ENCODE measurements at regions not wholly inside any gene's neighbourhood (a gene's known extent, or its start where the extent isn't known, plus 50 kb on each side); places are given as distances from the start of the nearest gene placed in this dataset.
"Not testable (repeated sequence)": the region's sequence is repeated elsewhere in the genome, so short reads cannot be mapped to it uniquely, and the experiment has no call there.

DNA sequence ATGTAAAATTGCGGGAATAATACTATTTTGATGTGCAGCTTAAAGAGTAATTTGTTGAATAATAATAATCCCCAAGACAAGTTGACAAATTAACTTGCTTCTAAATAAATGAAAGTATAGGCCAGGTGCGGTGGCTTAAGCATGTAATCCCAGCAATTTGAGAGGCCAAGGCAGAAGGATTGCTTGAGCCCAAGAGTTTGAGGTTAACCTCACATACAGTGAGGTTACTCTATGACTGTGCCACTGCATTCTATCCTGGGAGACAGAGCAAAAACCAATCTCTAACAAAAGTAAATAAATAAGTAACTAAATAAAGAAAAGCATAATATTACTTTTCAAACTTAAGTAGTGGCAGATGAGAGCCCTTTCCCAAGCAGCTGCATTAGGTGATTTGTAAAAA lies 2341.0 kb downstream of the EPHA3 start:
- H3K4ac ChIP-seq (replicated peaks; ENCODE audit: insufficient read length, low read depth, low read length); H3K4me2 ChIP-seq (ENCODE audit: insufficient read depth in 1 of 2, low read depth in 2 of 2, low read length in 2 of 2); H2BK20ac ChIP-seq (ENCODE audit: low read length); H2AK5ac ChIP-seq (ENCODE audit: low read depth, low read length); H3K23me2 ChIP-seq (ENCODE audit: low read depth, low read length); H4K8ac ChIP-seq (ENCODE audit: extremely low read depth, insufficient read depth, low read length); POLR2A ChIA-PET (ENCODE audit: partially characterized antibody); H3K9me3 ChIP-seq (ENCODE audit: insufficient read depth in 2 of 2, low read depth in 1 of 2, low read length in 1 of 2); H3K56ac ChIP-seq (replicated peaks; ENCODE audit: insufficient read length, low read depth, low read length); FAIRE-seq; H2BK12ac ChIP-seq (ENCODE audit: low read depth, low read length); H4K20me1 ChIP-seq (replicated peaks in 1 of 2; ENCODE audit: control insufficient read depth in 1 of 2, insufficient read depth in 2 of 2, low read length in 2 of 2); H3K36me3 ChIP-seq (ENCODE audit: control insufficient read depth in 2 of 4, insufficient read depth in 4 of 4, low read length in 3 of 4); DNase-seq (ENCODE audit: low read depth in 1 of 2, low spot score in 2 of 2); H3K23ac ChIP-seq (ENCODE audit: insufficient read length); H3K18ac ChIP-seq (ENCODE audit: extremely low read depth, low read length); H2BK120ac ChIP-seq (replicated peaks; ENCODE audit: low read depth, low read length); H2AFZ ChIP-seq (ENCODE audit: low read length); H2BK15ac ChIP-seq (ENCODE audit: low read length); H3K14ac ChIP-seq (ENCODE audit: insufficient read length); H3K79me1 ChIP-seq (ENCODE audit: low read depth, low read length); H4K91ac ChIP-seq (replicated peaks; ENCODE audit: insufficient read length, low read length); CTCF ChIA-PET (ENCODE audit: partially characterized antibody); H3K79me2 ChIP-seq (ENCODE audit: control insufficient read depth in 1 of 2, insufficient read depth in 2 of 2, low read length in 2 of 2); H3K4me3 ChIP-seq (ENCODE audit: extremely low read depth in 1 of 4, insufficient read depth in 2 of 4, low read depth in 3 of 4, low read length in 4 of 4); H3K27me3 ChIP-seq (replicated peaks in 1 of 4; ENCODE audit: control insufficient read depth in 3 of 4, extremely low read depth in 1 of 4, insufficient read depth in 3 of 4, low read length in 3 of 4); H3K4me1 ChIP-seq (replicated peaks in 1 of 4; ENCODE audit: control insufficient read depth in 3 of 4, insufficient read depth in 4 of 4, low read length in 3 of 4); H3K27ac ChIP-seq (ENCODE audit: low read depth, low read length); H2BK5ac ChIP-seq (ENCODE audit: low read depth, low read length); H4K5ac ChIP-seq (ENCODE audit: insufficient read length, low read depth, low read length); H3K9ac ChIP-seq (replicated peaks in 1 of 4; ENCODE audit: extremely low read depth in 1 of 4, low read depth in 3 of 4, low read length in 3 of 4): not testable (repeated sequence)
- 66% methylated on average over 2 of the region's 2 CpGs; no CpG with 5 or more reads in 1 of the 2 experiments for WGBS, 2 experiments (ENCODE audit: extremely low coverage in 1 of 2, insufficient coverage in 1 of 2, insufficient read length in 1 of 2, insufficient replicate concordance in 2 of 2, low coverage in 1 of 2, low lambda C conversion rate in 2 of 2, missing lambda C conversion rate in 1 of 2)

DNA sequence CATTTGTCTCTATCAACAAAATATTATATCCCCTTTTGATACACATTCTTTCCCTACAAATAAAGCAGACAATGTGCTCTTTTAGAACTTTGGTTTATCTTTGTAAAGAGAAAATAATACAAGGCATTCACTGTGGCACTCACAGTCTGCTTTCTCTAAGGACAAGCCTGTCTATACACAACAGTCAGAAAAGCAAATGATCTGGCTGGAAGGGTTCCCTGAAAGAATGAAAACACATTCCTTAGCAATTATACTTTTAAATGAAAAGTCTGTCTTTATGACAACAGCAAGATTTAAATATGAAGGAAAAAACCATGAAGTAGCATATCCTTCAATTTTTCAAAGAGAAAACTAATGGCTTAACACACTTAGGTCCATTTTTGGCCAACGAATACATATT lies 2359.1 kb downstream of the EPHA3 start:
- CTCF ChIA-PET (ENCODE audit: partially characterized antibody); H3K4me3 ChIP-seq (ENCODE audit: extremely low read depth in 1 of 4, insufficient read depth in 2 of 4, low read depth in 3 of 4, low read length in 4 of 4): not testable (repeated sequence)
- 60% methylated on average over 1 of the region's 1 CpG; no CpG with 5 or more reads in 1 of the 2 experiments for WGBS, 2 experiments (ENCODE audit: extremely low coverage in 1 of 2, insufficient coverage in 1 of 2, insufficient read length in 1 of 2, insufficient replicate concordance in 2 of 2, low coverage in 1 of 2, low lambda C conversion rate in 2 of 2, missing lambda C conversion rate in 1 of 2)

More for the DNA sequence above, 2359.1 kb downstream of the EPHA3 start:
- H3K79me1 ChIP-seq (ENCODE audit: low read depth, low read length); H3K14ac ChIP-seq (ENCODE audit: insufficient read length); H3K9ac ChIP-seq (replicated peaks in 1 of 4; ENCODE audit: extremely low read depth in 1 of 4, low read depth in 3 of 4, low read length in 3 of 4); H3K36me3 ChIP-seq (ENCODE audit: control insufficient read depth in 2 of 4, insufficient read depth in 4 of 4, low read length in 3 of 4); H3K9me3 ChIP-seq (ENCODE audit: insufficient read depth in 2 of 2, low read depth in 1 of 2, low read length in 1 of 2); H3K23me2 ChIP-seq (ENCODE audit: low read depth, low read length); H3K27ac ChIP-seq (ENCODE audit: low read depth, low read length); H3K4me2 ChIP-seq (ENCODE audit: insufficient read depth in 1 of 2, low read depth in 2 of 2, low read length in 2 of 2); H2BK15ac ChIP-seq (ENCODE audit: low read length); H2AK5ac ChIP-seq (ENCODE audit: low read depth, low read length); H4K8ac ChIP-seq (ENCODE audit: extremely low read depth, insufficient read depth, low read length); FAIRE-seq; H3K4me1 ChIP-seq (replicated peaks in 1 of 4; ENCODE audit: control insufficient read depth in 3 of 4, insufficient read depth in 4 of 4, low read length in 3 of 4); H2BK5ac ChIP-seq (ENCODE audit: low read depth, low read length); H3K23ac ChIP-seq (ENCODE audit: insufficient read length); DNase-seq (ENCODE audit: low read depth in 1 of 2, low spot score in 2 of 2); H4K5ac ChIP-seq (ENCODE audit: insufficient read length, low read depth, low read length); H3K18ac ChIP-seq (ENCODE audit: extremely low read depth, low read length); H2AFZ ChIP-seq (ENCODE audit: low read length); H4K20me1 ChIP-seq (replicated peaks in 1 of 2; ENCODE audit: control insufficient read depth in 1 of 2, insufficient read depth in 2 of 2, low read length in 2 of 2); POLR2A ChIA-PET (ENCODE audit: partially characterized antibody); H3K79me2 ChIP-seq (ENCODE audit: control insufficient read depth in 1 of 2, insufficient read depth in 2 of 2, low read length in 2 of 2); H4K91ac ChIP-seq (replicated peaks; ENCODE audit: insufficient read length, low read length); H3K4ac ChIP-seq (replicated peaks; ENCODE audit: insufficient read length, low read depth, low read length); H2BK20ac ChIP-seq (ENCODE audit: low read length); H3K27me3 ChIP-seq (replicated peaks in 1 of 4; ENCODE audit: control insufficient read depth in 3 of 4, extremely low read depth in 1 of 4, insufficient read depth in 3 of 4, low read length in 3 of 4); H2BK12ac ChIP-seq (ENCODE audit: low read depth, low read length); H2BK120ac ChIP-seq (replicated peaks; ENCODE audit: low read depth, low read length); H3K56ac ChIP-seq (replicated peaks; ENCODE audit: insufficient read length, low read depth, low read length): not testable (repeated sequence)
